Spleen (tissue), 11 donors: ENCODE measurements at regions not wholly inside any gene's neighbourhood (a gene's known extent, or its start where the extent isn't known, plus 50 kb on each side); places are given as distances from the start of the nearest gene placed in this dataset.

Experiments
- DNase-seq: peaks from one replicate; pipeline ENCODE4 v3.0.0-alpha.2; 2020
- H3K27ac ChIP-seq, 8 donors: fragments of 200-600 bp; sonication (generic) in 7 of 8; 1 replicate in 4 of 8; 2 replicates in 4 of 8; pipeline versions ENCODE4 v1.5.0 to v1.8.0; 2016 to 2021; ENCODE audit warnings: inconsistent platforms in 4 of 8, mild to moderate bottlenecking in 4 of 8, moderate library complexity in 1 of 8
- H3K27me3 ChIP-seq, 7 donors: fragments of 200-600 bp; sonication (generic) in 6 of 7; replicated peaks in 1 of 7; 1 replicate in 4 of 7; 2 replicates in 3 of 7; pipeline versions ENCODE4 v1.5.0 to v1.8.0; 2016 to 2021; ENCODE audit warnings: inconsistent platforms in 3 of 7, mild to moderate bottlenecking in 1 of 7
- H3K36me3 ChIP-seq, 6 donors: fragments of 200-600 bp; sonication (generic) in 5 of 6; 1 replicate in 4 of 6; 2 replicates in 2 of 6; pipeline versions ENCODE4 v1.5.0 to v1.8.0; 2016 to 2021; ENCODE audit warnings: inconsistent platforms in 2 of 6
- H3K4me1 ChIP-seq, 6 donors: fragments of 200-600 bp; sonication (generic) in 5 of 6; 1 replicate in 3 of 6; 2 replicates in 3 of 6; pipeline versions ENCODE4 v1.5.0 to v1.8.0; 2016 to 2021; ENCODE audit warnings: inconsistent platforms in 3 of 6
- H3K4me3 ChIP-seq, 8 donors: fragments of 200-600 bp; sonication (generic) in 7 of 8; 1 replicate in 4 of 8; 2 replicates in 4 of 8; pipeline versions ENCODE4 v1.5.0 to v1.8.0; 2016 to 2021; ENCODE audit warnings: inconsistent platforms in 4 of 8, mild to moderate bottlenecking in 4 of 8, moderate library complexity in 2 of 8
- H3K9me3 ChIP-seq, 8 donors: fragments of 200-600 bp; sonication (generic) in 7 of 8; 1 replicate in 4 of 8; 2 replicates in 4 of 8; pipeline versions ENCODE4 v1.5.0 to v1.8.0; 2016 to 2021; ENCODE audit warnings: inconsistent platforms in 4 of 8
- POLR2A ChIP-seq, 3 donors: fragments of 450-650 bp; IDR thresholded peaks; one replicate each; pipeline ENCODE4 v1.5.1; 2017; ENCODE audit warnings: antibody characterized with exemption in 3 of 3, mild to moderate bottlenecking in 1 of 3
- POLR2AphosphoS5 ChIP-seq, 3 donors: sonication (generic); formaldehyde crosslinking; IDR thresholded peaks; one replicate each; pipeline ENCODE4 v1.5.1; 2017; ENCODE audit warnings: antibody characterized with exemption in 3 of 3
- WGBS, 5 donors: extraction: QIAGEN DNeasy Blood & Tissue Kit in 3 of 5; methylation state at CpG; one replicate each; pipeline versions ENCODE4 v1.1.5 to v1.1.7; 2013 to 2018; 5-methylcytosine and 5-hydroxymethylcytosine counted together
- intact Hi-C: fragments of 100-400 bp; cut with DNase I; formaldehyde crosslinking; loops from one replicate; pipeline ENCODE4 v1.15.0; 2023; ENCODE audit warnings: low total_unique reads
- TF ChIP-seq, protein P1 (sequence below), 11 experiments: fragments of 200-600 bp in 7 of 11; fragments of 450-650 bp in 4 of 11; sonication (generic) in 4 of 11; IDR thresholded peaks in 8 of 11; conservative IDR thresholded peaks in 3 of 11; 1 replicate in 7 of 11; 2 replicates in 4 of 11; pipeline versions ENCODE4 v1.4.0 to v1.8.0; 2016 to 2021; ENCODE audit warnings: antibody characterized with exemption in 11 of 11, inconsistent platforms in 4 of 11, mild to moderate bottlenecking in 1 of 11
- donor health status: healthy with polysubstance abuse.
- donor health status: DM: no; HTN: no; CAD: no; lungs with moderate emphysema.
- donor health status: DM: no; HTN: no; CAD: no.
- donor health status: Bipolar disorder and iron deficiency.
- donor health status: healthy.
- donor health status: DM: no; HTN: no; CAD: no.
- donor health status: DM: yes; HTN: yes; CAD: no.

DNA sequence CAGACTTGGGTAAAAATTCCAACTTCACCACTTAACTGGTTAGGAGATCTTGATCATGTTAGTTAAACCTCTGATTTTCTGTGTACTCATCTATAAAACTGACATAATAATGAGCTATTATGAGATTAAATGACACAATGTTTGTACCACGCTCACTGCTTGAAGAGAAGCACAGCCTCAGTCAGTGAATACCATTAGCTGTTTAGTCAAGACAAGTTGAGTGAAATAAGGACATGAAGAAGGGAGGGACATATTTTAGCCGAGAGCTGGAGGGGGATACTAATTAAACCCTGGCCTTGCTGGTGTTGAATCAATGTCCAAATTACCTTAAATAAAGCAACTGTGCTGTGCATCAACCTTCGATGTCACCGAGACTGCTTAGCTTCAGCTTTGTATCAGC, 105.1 kb upstream of the TOX3 start:
- H3K4me3 ChIP-seq, result no peak overlapping the region
- 77 to 90% (median 84%) methylated on average over 4 of the region's 4 CpGs for WGBS, 5 donors
- TF ChIP-seq, protein P1, sequence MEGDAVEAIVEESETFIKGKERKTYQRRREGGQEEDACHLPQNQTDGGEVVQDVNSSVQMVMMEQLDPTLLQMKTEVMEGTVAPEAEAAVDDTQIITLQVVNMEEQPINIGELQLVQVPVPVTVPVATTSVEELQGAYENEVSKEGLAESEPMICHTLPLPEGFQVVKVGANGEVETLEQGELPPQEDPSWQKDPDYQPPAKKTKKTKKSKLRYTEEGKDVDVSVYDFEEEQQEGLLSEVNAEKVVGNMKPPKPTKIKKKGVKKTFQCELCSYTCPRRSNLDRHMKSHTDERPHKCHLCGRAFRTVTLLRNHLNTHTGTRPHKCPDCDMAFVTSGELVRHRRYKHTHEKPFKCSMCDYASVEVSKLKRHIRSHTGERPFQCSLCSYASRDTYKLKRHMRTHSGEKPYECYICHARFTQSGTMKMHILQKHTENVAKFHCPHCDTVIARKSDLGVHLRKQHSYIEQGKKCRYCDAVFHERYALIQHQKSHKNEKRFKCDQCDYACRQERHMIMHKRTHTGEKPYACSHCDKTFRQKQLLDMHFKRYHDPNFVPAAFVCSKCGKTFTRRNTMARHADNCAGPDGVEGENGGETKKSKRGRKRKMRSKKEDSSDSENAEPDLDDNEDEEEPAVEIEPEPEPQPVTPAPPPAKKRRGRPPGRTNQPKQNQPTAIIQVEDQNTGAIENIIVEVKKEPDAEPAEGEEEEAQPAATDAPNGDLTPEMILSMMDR (IDR thresholded peaks at IDR 0.05 in 8 of 11, conservative IDR thresholded peaks at IDR 0.05 in 3 of 11), result no peak
- TF ChIP-seq POLR2A (IDR thresholded peaks at IDR 0.05) (no peak), POLR2AphosphoS5 (IDR thresholded peaks at IDR 0.05) (no peak)
- DNase-seq, result no peak
- no peaks in the 10 kb centered on the region for H3K27me3 ChIP-seq
- H3K4me1 ChIP-seq, result no peaks in the 10 kb centered on the region
- no peaks in the 10 kb centered on the region for H3K9me3 ChIP-seq
- no peaks in the 10 kb centered on the region for H3K36me3 ChIP-seq
- no peak overlapping the region for H3K27ac ChIP-seq
- intact Hi-C loops, result no loop called here

DNA sequence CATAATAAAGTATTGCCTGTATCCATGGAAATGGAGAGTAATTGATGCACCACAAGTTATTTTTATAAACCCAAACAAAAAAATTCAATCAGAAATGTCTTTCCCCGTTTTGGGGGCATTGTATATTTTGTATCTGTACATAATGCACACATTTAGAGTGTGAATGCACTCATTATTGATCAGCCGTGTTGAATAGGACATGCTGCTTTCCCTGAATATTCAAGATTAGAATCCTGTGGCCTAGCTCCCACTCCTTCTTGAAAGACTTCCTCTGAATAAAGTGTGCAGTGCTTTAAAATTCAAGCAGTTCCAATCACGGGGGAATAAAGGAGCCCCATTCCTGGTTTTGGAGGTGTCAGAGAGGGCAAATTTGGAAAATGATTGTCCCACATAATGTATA, 103.8 kb upstream of the TOX3 start:
- no peak for DNase-seq
- Histone ChIP-seq H3K36me3 (no peaks in the 10 kb centered on the region), H3K27ac (no peak overlapping the region), H3K4me1 (no peaks in the 10 kb centered on the region), H3K4me3 (no peak overlapping the region), H3K27me3 (no peaks in the 10 kb centered on the region), H3K9me3 (no peaks in the 10 kb centered on the region)
- intact Hi-C loops, result no loop called here
- 62 to 86% (median 72%) methylated on average over 3 of the region's 3 CpGs for WGBS, 5 donors
- TF ChIP-seq, protein P1 (IDR thresholded peaks at IDR 0.05 in 8 of 11, conservative IDR thresholded peaks at IDR 0.05 in 3 of 11), result no peak
- TF ChIP-seq POLR2A (IDR thresholded peaks at IDR 0.05) (no peak), POLR2AphosphoS5 (IDR thresholded peaks at IDR 0.05) (no peak)

DNA sequence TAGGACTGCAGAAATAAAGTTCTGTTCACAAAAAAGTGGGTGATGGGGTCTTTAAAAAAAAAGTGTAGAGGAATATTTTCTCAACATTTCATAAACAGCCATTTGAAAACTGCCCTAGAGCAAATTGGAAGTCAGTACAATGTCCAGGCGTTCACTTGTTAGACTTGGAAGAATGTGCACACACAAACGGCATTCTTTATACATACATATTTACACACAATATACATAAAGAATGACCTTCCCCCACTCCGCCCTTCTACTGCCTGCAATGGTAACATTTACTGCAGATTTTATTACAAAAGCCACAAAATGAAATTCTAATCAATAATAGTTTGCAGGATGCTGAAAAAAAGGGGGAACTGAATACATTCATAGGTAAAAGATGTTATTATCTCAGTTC, 103.4 kb upstream of the TOX3 start:
- TF ChIP-seq POLR2AphosphoS5 (IDR thresholded peaks at IDR 0.05), result no peak
- no peak for TF ChIP-seq POLR2A (IDR thresholded peaks at IDR 0.05)
- TF ChIP-seq, protein P1 (IDR thresholded peaks at IDR 0.05 in 8 of 11, conservative IDR thresholded peaks at IDR 0.05 in 3 of 11), result no peak
- 68 to 86% (median 78%) methylated on average over 3 of the region's 3 CpGs for WGBS, 5 donors
- Histone ChIP-seq H3K4me1 (no peaks in the 10 kb centered on the region), H3K27me3 (no peaks in the 10 kb centered on the region), H3K9me3 (no peaks in the 10 kb centered on the region), H3K27ac (no peak overlapping the region), H3K4me3 (no peak overlapping the region), H3K36me3 (no peaks in the 10 kb centered on the region)
- intact Hi-C loops, result no loop called here
- DNase-seq, result no peak

DNA sequence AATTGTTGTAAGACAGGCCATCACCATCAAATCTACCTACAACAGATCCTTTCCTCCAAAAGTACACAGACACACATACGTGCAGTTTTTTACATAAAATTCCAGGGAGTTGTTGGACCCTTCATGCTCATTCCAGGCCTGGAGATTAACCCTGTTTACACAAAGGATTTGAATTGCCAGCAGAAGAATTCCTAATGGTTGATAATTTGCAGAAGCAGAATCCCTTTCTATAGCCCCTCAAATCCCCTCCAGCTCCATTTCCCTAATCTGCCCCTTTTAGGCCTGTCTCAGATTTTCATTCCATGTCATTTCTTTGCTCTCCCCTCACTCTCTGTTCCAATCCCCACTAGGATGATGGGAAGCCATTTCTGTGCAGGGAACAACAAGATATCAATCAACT, 102.9 kb upstream of the TOX3 start:
- no peak overlapping the region for H3K27ac ChIP-seq
- intact Hi-C loops, result no loop called here
- DNase-seq, result no peak
- 74 to 94% (median 76%) methylated on average over 1 of the region's 1 CpG for WGBS, 5 donors
- no peaks in the 10 kb centered on the region for H3K36me3 ChIP-seq
- H3K4me3 ChIP-seq, result no peak overlapping the region
- no peaks in the 10 kb centered on the region for H3K9me3 ChIP-seq
- no peaks in the 10 kb centered on the region for H3K4me1 ChIP-seq
- no peaks in the 10 kb centered on the region for H3K27me3 ChIP-seq
- no peak for TF ChIP-seq POLR2AphosphoS5 (IDR thresholded peaks at IDR 0.05)
- TF ChIP-seq, protein P1 (IDR thresholded peaks at IDR 0.05 in 8 of 11, conservative IDR thresholded peaks at IDR 0.05 in 3 of 11), result no peak
